CD4-positive, alpha-beta T cell treated with Interferon gamma for 1 hour (primary cell): ENCODE measurements at regions not wholly inside any gene's neighbourhood (a gene's known extent, or its start where the extent isn't known, plus 50 kb on each side); places are given as distances from the start of the nearest gene placed in this dataset.
A peak's percentile ranks its signal among the peaks of the same experiment; 100 is the strongest.
"Not testable (repeated sequence)": the region's sequence is repeated elsewhere in the genome, so short reads cannot be mapped to it uniquely, and the experiment has no call there.

ENCODE experiments used
- DNase-seq: peaks from one replicate; pipeline ENCODE4 v3.0.0-alpha.2; 2020

DNA sequence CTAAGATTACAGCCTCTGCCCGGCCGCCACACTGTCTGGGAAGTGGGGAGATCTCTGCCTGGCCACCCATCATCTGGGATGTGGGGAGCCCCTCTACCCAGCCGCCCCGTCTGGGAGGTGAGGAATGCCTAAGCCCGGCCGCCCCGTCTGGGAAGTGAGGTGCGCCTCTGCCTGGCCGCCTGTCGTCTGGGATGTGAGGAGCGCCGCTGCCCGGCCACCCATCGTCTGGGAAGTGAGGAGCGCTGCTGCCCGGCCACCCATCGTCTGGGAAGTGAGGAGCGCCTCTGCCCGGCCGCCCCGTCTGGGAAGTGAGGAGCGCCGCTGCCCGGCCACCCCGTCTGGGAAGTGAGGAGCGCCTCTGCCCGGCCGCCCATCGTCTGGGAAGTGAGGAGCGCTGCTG lies 135.9 kb upstream of the PROKR2 start:
- DNase-seq, result not testable (repeated sequence)

DNA sequence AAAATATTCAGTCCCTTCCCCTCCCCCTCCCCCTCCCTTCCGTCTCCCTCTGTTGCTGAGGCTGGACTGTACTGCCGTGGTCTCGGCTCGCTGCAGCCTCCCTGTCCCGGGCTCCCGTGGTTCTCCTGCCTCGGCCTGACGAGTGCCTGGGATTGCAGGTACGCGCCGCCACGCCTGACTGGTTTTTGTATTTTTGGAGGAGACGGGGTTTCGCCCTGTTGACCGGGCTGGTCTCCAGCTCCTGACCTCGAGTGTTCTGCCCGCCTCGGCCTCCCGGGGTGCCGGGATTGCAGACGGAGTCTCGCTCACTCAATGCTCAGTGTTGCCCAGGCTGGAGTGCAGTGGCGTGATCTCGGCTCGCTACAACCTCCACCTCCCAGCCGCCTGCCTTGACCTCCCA lies 135.5 kb upstream of the PROKR2 start:
- not testable (repeated sequence) for DNase-seq

DNA sequence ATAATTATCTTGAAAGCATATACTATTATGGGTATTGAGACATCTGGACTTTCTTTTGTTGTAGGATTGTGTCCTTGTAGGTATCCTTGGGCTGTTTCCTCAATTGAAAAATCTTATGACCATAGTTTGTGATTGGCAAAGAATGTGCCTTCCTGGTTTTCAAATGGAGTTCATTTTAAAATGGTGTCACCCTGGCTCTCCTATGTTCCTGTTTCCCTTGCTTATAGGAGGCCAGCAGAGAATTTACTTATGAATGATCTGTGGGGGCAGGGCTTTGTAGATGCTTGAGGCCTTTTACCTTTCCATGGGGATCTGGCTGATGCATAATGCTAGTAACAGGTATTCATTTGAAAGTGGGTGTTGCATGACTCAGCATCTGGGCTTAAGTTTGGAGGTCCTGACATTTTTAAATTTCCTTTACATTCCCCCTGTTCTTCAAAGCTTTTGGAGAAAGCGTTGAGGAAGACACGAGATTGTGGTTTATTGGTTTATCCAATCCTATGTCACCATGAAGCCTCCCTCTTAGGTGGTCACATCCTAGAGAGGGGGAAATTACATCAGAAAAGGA lies 135.0 kb upstream of the PROKR2 start:
- no peak for DNase-seq

DNA sequence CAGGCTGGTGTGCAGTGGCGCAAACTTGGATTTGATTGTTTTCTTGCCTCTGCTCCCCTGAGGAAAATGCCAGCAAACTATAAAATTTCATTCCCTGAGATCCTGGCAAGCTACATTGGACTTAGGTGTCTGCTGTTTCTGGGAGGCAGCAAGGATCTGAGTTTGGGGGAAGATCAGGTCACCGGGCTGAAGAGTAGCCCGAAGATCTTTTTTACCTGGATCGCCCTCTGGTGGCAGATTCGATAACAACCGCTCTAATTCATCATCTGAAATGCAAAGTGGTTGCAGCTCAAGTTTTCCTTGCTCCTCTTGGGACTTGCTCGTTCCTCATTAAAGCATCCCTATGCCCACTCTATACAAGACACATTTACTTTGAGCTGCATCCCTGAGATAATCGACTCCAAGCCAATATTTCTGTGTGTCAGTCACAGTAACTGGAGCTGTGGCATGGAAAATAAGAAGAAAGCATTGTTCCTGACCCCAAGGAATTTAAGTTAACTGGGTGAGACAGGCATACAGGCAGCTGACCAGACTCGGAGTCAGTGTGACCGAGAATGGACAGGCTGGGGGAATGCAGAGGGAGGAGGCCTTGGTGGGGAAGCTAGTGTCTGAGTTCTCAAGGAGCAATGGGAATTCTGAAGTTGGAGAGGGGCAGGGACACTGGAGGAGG lies 131.8 kb upstream of the PROKR2 start:
- peak; percentile 10 for DNase-seq

DNA sequence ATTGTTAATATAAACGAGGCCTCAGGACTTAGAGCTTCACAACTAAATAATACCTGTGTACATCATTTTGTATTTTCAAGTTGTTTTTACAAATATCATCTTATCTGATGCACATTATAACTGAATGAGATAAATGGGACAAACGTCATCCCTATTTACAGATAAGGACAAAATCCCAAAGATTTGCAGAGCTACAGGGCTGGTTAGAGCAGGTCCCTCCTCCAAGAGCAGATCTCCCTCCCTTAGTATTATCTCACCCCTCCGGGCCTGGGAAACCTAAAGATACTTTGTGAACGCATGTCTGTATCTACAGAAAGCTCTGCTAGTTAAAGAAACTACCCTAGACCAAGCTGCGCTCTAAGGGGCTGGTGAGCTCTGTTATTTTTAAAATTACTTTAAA lies 130.4 kb upstream of the PROKR2 start:
- no peak for DNase-seq

DNA sequence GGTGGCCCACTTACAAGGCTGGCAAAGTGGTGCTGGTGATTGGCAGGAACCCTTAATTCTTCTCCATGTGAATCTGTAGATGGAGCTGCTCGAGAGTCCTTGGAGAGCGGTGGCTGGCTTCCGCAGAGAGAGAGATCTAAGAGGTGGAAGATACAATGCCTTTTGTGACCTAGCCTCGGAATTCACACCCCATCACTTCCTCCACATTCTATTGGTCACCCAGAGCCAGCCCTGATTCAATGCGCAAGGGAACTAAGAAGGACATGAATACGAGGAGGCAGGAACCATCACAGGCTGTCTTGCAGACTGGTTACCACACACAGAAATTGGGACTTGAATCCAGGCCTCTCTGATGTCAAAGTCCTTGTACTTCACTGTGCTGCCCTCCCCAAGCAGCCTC lies 128.9 kb upstream of the PROKR2 start:
- DNase-seq, result no peak

DNA sequence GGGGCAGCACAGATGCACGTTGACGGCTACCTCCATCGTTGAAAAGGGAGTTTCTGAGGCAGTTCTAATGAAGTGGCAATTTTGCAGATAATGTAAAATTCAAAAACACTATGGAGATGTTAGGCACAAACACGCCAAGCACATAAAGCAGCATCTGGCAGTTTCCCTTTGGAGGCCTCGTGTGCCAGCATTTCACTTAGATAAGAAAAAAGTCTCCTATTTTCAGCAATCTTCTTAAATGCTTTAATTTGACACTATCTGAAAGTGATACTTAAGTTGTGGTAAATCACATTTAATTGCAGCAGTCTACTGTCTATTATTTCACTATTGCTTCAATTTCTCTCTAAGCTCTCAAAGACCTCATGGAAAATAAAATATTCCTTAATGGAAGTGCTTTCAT lies 125.3 kb upstream of the PROKR2 start:
- DNase-seq, result no peak

DNA sequence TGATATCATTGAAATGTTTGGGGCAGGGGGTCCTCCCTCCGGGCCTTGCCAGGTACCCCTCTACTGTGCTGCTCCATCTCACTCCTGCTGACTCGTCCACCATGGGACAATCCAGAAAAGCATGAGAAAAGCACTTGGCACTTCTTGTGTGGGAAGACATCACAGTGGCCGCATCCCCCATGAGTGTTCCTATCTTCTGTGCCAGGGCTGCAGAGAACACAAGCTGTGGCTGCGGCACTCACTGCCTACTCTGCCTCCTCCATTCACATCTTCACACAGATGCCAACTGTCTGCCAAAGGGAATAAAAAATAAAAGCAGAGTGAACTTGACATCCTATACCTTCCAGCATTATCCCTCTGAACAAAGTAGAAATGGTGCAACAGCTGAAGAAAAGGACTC lies 117.4 kb upstream of the PROKR2 start:
- no peak for DNase-seq

DNA sequence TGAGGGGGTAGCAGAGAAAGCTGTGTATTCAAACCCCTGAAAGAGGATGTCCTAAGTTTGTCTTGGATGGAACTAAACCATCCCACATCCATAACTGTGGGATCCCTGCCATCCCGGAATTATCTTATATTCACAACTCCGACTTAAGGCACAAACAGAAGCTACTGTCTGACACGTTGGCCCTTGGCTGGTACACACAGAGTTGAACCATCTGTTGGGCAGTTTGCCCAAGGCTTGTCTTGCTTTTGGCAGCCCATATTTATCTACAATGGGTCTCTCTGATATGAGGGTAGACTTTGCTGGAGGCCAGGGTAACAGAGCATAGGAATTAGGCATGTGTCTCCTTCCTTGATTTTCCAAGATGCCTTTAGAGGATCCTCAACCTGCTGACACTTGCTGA lies 116.6 kb upstream of the PROKR2 start:
- no peak for DNase-seq

DNA sequence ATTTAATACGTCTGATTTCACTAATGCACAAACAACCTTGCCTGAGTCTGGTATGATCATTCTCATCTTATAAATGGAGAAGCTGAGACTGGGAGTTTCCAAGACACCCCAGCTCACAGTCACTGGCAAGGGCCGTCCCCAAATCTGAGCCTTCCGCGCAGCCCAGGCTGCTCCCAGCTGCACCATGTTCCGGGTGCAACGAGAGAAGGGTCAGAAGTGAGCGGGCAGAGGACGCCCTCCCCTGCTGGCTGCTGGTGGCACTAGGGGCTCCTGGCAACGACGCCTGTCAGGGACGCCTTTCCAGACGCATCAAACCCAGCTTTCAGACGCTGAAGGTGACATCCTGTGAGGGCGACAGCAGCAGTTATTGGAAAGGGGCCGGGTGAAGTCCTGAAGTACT lies 115.3 kb upstream of the PROKR2 start:
- DNase-seq, result no peak

DNA sequence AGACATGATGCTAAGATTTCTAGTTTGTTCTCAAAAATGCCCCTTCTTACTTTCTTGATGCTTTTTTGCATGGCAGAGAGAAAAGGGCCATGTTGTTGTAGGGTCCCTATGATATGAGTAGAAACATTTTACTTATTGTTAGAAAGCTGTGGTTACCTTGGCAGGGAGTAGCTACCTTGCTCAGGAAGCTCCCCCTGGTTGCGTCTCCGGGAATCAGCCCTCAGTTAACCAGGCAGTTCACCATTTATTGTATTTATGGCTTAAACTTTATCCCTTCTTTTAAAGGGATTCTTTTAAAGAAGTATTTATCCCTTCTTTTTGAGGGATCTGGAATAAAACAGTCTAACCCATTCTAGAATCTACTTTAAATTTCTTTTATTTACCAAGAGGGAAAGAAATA lies 113.9 kb upstream of the PROKR2 start:
- DNase-seq, result no peak

DNA sequence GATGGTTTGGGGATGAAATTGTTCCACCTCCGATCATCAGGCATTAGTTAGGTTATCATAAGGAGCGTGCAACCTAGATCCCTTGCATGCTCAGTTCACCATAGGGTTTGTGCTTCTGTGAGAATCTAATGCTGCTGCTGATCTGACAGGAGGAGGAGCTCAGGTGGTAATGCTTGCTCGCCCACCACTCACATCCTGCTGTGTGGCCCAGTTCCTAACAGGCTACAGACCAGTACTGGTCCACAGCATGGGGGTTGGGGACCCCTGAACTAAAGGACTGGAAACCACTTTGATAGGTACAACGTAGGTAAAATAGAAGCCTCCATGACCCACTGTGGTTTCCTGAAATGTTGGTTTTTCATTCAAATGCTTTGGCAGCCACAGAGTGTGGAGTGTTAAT lies 109.3 kb upstream of the PROKR2 start:
- no peak for DNase-seq

DNA sequence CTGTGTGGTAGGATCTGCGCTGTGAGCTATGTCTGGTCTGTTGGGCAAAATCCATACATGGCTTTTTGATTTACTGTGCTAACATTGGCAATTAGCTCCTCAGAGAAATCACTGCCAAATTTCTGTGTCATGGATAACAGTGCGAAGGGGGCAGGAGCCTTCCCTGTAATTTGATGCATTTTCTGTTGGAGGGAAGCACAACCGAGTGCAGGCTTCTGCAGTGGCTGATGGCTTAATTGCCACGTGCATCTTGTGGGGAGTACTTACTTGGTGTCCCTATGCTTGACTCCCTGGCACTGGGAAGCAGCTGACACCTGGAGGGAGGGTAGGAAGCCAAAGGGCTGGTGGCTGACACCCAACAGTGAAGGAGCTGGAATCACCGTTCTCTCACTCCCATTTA lies 99.3 kb upstream of the PROKR2 start:
- DNase-seq, result no peak

DNA sequence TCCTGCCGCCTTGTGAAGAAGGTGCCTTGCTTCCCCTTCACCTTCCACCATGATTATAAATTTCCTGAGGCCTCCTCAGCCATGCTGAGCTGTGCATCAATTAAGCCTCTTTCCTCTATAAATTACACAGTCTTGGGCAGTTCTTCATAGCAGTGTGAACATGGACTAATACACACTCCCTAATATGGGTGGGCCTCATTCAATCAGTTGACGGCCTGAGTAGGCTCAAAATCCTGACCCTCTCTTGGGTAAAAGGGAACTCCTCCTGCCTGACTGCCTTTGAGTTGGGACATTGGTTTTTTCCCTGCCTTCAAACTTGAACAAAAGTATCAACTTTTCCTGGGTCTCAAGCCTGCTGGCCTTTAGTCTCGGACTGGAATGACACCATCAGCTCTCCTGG lies 96.6 kb upstream of the PROKR2 start:
- no peak for DNase-seq

DNA sequence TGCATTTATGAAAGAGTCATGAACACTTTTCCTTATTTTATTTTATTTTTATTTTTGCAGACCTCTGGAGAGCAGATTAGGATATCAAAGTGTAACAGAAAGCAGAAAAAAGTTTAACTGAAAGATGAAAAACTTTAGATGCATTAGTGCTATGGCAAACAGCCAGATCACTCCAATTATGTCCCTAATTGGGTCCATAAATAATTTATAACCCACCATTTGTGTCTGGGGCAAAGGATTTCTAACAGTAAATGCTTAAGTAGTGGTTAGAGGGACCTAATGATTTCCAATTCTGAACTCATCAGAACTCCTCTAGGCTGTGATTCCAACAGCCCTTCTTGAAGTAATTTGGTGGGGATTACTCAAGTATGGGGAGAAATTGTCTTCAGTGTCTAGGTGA lies 93.7 kb upstream of the PROKR2 start:
- DNase-seq, result no peak

DNA sequence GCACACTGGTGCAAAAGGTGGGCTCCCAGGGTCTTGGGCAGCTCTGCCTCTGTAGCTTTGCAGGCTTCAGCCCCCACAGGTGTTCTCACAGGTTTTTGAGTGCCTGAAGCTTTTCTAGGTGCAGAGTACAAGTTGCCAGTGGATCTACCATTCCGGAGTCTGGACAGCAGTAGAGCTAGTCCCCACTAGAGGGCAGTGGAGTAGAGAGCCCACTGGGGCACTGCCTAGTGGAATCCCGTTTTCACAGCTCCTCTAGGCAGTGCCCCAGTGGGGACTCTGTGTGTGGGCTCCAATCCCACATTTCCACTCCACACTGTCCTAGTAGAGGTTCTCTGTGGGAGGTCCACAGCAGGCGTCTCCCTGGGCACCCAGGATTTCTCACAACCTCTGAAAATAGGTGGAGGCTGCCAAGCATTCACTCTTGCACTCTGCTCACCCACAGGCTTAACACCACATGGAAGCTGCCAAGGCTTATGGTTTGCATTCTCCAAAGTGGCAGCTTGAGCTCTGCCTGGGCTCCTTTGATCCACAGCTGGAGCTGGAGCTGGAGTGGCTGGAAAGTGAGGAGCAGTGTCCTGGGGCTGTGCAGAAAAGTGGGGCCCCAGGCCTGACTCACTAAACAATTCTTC lies 86.3 kb upstream of the PROKR2 start:
- no peak for DNase-seq

DNA sequence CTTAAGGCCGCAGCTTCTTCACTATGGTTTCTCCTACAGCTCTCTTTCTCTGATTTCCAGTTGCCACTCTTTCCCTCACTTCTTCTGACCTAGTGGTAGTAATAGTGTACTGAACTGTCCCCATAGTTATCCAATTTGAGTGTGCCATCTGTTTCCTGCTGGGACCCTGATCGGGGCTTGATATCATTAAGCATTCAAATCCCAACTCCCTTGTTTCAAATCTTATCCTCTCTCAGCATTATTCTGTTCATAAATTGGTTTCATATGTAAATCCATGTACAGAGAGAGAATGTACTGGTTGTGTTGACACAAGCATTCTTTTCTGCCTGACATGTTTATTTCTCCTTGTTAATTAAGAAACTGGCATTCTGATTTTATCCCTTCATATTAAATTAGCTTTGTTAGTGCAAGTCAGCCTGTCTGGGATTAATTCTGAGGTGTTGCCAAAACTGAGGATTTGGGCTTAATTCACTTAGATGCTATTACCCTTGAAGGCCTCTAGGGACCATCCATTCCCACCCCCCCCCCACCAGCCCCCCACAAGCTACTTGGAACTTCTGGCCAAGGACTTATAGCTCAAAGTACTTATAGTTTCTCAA lies 84.6 kb upstream of the PROKR2 start:
- DNase-seq, result no peak

DNA sequence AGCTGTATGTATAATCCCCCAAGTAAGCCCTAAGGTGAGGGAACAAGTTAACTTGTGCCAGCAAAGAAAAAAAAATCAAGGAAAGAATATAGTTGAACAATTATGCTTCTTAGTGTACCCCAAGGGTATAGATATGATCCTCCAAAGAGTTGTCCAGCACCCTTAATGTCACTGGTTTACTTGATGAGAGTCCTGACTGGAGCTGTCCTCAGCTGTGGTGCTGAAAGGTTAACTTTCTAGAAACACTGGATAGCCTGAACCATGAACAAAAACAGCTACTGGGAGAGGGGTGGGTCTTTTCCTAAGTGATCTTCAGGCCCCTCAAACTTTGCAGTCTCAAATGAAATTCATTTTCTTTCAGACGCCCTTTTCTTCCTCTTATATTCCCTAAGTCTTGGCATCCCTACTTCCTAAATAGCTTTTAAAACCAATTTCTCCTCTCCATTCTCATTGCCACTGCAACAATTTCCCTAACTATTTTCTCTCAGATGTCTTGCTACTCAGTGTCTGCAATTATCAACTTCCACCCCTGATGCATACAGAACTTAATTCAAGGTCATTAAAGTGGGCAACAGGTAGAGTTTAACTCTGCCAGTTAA lies 83.5 kb upstream of the PROKR2 start:
- no peak for DNase-seq

DNA sequence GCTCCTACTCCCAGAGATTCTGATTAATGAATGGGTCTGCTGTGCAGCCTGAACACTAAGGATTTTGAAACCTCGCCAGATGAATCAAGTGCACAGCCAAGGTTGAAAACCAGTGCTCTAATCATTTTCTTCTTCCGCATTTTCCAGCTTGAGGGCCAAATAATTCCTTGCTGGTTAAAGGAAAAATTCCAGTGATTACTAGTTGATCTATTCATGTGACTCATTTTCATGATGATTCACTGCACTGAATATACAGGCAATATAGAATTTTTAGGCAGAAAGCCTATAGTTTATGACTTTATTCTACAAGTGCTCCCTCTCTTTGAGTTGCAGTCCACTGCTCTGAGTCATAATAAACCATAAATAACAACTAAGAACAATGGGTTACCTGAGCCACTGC lies 80.6 kb upstream of the PROKR2 start:
- no peak for DNase-seq

DNA sequence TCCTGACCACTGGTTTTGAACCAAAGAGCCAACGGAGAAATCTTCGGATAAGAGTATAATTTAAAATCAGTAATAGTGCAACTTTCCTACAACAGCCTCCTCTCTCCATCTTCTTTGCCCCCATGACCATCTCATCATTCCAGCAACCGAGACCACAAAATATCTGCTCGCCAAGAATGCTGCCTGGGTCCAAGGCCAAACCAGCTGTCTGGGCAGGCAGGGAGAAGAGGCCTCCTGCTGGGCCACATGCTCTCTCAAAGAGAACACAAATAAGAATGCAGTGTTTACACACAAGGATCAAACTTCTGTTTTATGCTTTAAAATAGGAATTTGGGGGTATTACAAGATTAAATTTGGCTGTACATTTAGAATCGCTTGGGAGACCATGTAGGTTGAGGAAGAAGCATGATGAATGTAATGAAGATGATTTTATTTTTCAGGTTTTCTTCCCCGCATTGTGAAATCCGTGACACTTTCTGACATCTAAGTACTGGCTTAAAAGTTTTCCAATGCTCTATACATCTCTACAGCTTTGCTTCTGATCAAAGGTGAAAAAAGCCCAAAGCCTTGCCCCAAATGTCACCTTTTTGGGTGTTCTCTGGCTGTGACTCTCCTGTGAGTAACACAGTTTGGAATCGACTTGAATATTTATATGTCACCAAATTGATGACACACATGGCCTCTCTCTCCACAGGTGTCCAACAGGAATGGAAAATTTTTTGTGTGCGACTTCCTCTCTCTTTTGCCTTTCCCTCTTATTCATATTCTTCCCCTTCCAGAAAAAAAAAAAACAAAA lies 79.4 kb upstream of the PROKR2 start:
- DNase-seq, result no peak

DNA sequence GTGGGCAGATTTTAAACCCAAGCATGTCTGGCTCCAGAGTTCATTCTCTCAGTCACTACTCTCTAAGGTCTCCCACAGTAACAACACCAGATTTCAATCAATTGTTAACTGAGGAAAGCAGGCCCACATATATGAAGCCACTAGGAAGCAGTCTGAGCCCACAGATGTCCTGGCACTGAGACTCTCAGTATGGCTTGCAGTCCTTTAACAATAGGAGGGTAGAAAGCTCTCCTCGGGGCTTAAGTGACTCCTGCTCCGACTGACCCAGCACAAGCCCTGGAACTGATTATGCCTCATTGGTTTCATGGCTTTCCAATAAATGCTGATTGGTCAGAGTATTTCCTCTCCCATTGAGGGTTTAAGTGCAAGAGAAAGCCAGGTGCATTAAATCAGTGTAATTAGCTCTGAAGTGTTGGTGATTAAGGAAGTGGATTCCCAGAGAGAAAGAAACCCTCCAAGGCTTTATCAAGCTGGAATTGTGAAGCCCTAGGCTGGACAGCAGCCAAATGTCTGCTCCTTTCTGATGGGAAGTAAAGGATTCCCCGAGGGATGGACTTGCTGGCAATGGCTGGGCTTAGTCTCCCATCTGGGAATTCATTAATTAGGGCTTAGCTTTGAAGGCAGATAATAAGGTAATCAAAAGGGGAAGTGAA lies 76.6 kb upstream of the PROKR2 start:
- DNase-seq, result no peak

DNA sequence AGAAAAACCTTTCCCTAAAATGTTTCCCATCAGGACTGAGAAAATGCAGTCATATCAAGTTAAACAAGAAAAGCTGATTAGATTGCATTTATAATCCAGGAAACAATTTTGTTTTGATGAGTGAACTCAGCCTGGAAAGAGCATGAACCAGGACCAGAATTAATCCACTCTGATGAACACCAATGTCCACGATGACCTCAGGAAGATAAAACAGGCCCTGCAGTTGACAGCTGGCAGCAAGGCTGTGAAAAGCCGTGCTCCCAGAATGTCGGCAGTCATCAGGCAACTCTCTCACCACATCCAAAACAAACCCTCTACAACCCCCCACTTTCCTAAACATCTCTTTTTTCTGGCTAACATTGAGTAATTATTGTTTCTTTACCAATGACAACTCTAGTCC lies 74.0 kb upstream of the PROKR2 start:
- no peak for DNase-seq

DNA sequence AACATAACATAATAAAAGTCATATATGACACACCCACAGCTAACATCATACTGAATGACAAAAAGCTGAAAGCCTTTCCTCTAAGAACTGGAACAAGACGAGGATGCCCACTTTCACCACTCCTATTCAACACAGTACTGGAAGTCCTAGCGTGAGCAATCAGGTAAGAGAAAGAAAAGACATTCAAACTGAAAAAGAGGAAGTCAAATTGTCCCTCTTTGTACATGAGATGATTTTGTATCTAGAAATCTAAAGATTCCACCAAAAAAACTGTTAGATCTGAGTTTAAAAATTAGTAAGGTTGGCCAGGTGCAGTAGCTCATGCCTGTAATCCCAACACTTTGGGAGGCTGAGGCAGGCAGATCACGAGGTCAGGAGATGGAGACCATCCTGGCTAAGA lies 70.1 kb upstream of the PROKR2 start:
- not testable (repeated sequence) for DNase-seq
